ENCODE measurements at regions not wholly inside any gene's neighbourhood (a gene's known extent, or its start where the extent isn't known, plus 50 kb on each side); places are given as distances from the start of the nearest gene placed in this dataset.
"Not testable (repeated sequence)": the region's sequence is repeated elsewhere in the genome, so short reads cannot be mapped to it uniquely, and the experiment has no call there.

GRCh38 chr4:97134456-97134855 lies 1008.8 kb downstream of the STPG2 start:
- Mint-ChIP-seq H3K36me3 (no peaks in the 10 kb centered on the region), H3K4me3 (no peak overlapping the region), H3K4me1 (no peaks in the 10 kb centered on the region), H3K27me3 (no peaks in the 10 kb centered on the region), H3K27ac (no peak overlapping the region), H3K9me3 (peaks cover 20% of the 10 kb centered on the region)
- no peak for ATAC-seq

- Mint-ChIP-seq H3K27ac (no peak overlapping the region), H3K27me3 (no peaks in the 10 kb centered on the region), H3K4me1 (no peaks in the 10 kb centered on the region), H3K4me3 (no peak overlapping the region), H3K9me3 (peaks cover 20% of the 10 kb centered on the region), H3K36me3 (no peaks in the 10 kb centered on the region)
- no peak for ATAC-seq
Observed at GRCh38 chr4:97139791-97140190, 1003.5 kb downstream of the STPG2 start.

- ATAC-seq, result no peak
- H3K36me3 Mint-ChIP-seq, result no peaks in the 10 kb centered on the region
- no peaks in the 10 kb centered on the region for H3K4me1 Mint-ChIP-seq
- H3K9me3 Mint-ChIP-seq, result peaks cover 20% of the 10 kb centered on the region
- H3K27ac Mint-ChIP-seq, result no peak overlapping the region
- no peak overlapping the region for H3K4me3 Mint-ChIP-seq
- no peaks in the 10 kb centered on the region for H3K27me3 Mint-ChIP-seq
Observed at GRCh38 chr4:97140545-97140944, 1002.7 kb downstream of the STPG2 start.

GRCh38 chr4:97141332-97141731 lies 1001.9 kb downstream of the STPG2 start:
- not testable (repeated sequence) for H3K4me3 Mint-ChIP-seq, H3K4me1 Mint-ChIP-seq, H3K27me3 Mint-ChIP-seq, H3K36me3 Mint-ChIP-seq, H3K27ac Mint-ChIP-seq, ATAC-seq
- H3K9me3 Mint-ChIP-seq, result peaks cover 20% of the 10 kb centered on the region

- no peak for ATAC-seq
- Mint-ChIP-seq H3K4me3 (no peak overlapping the region), H3K4me1 (no peaks in the 10 kb centered on the region), H3K36me3 (no peaks in the 10 kb centered on the region), H3K27me3 (no peaks in the 10 kb centered on the region), H3K27ac (no peak overlapping the region), H3K9me3 (peaks cover 16% of the 10 kb centered on the region)
Observed at GRCh38 chr4:97142410-97142809, 1000.9 kb downstream of the STPG2 start.

GRCh38 chr4:97142893-97143292 lies 1000.4 kb downstream of the STPG2 start:
- ATAC-seq, result no peak

GRCh38 chr4:97144199-97144598 lies 999.1 kb downstream of the STPG2 start:
- Mint-ChIP-seq H3K36me3 (no peaks in the 10 kb centered on the region), H3K27ac (no peak overlapping the region), H3K27me3 (no peaks in the 10 kb centered on the region), H3K4me1 (no peaks in the 10 kb centered on the region), H3K4me3 (no peak overlapping the region), H3K9me3 (peaks cover 8% of the 10 kb centered on the region)
- ATAC-seq, result no peak

More at GRCh38 chr4:97142893-97143292, 1000.4 kb downstream of the STPG2 start:
- Mint-ChIP-seq H3K27ac (no peak overlapping the region), H3K4me1 (no peaks in the 10 kb centered on the region), H3K36me3 (no peaks in the 10 kb centered on the region), H3K9me3 (peaks cover 18% of the 10 kb centered on the region), H3K4me3 (no peak overlapping the region), H3K27me3 (no peaks in the 10 kb centered on the region)

GRCh38 chr4:97150966-97151365 lies 992.3 kb downstream of the STPG2 start:
- no peak for ATAC-seq
- H3K4me1 Mint-ChIP-seq, result no peaks in the 10 kb centered on the region
- H3K27me3 Mint-ChIP-seq, result no peaks in the 10 kb centered on the region
- H3K36me3 Mint-ChIP-seq, result no peaks in the 10 kb centered on the region
- no peak overlapping the region for H3K27ac Mint-ChIP-seq
- H3K9me3 Mint-ChIP-seq, result peaks cover 3% of the 10 kb centered on the region
- H3K4me3 Mint-ChIP-seq, result no peak overlapping the region

- Mint-ChIP-seq H3K36me3 (no peaks in the 10 kb centered on the region), H3K4me1 (no peaks in the 10 kb centered on the region), H3K27me3 (no peaks in the 10 kb centered on the region), H3K27ac (no peak overlapping the region), H3K9me3 (peaks cover 3% of the 10 kb centered on the region), H3K4me3 (no peak overlapping the region)
- ATAC-seq, result no peak
Observed at GRCh38 chr4:97152149-97152548, 991.1 kb downstream of the STPG2 start.

GRCh38 chr4:97153042-97153441 lies 990.2 kb downstream of the STPG2 start:
- no peak for ATAC-seq
- H3K27ac Mint-ChIP-seq, result no peak overlapping the region
- no peaks in the 10 kb centered on the region for H3K36me3 Mint-ChIP-seq
- H3K27me3 Mint-ChIP-seq, result no peaks in the 10 kb centered on the region
- H3K9me3 Mint-ChIP-seq, result no peaks in the 10 kb centered on the region
- no peaks in the 10 kb centered on the region for H3K4me1 Mint-ChIP-seq
- H3K4me3 Mint-ChIP-seq, result no peak overlapping the region

- no peaks in the 10 kb centered on the region for H3K27me3 Mint-ChIP-seq
- no peaks in the 10 kb centered on the region for H3K4me1 Mint-ChIP-seq
- H3K9me3 Mint-ChIP-seq, result peaks cover 3% of the 10 kb centered on the region
- H3K27ac Mint-ChIP-seq, result no peak overlapping the region
- H3K36me3 Mint-ChIP-seq, result no peaks in the 10 kb centered on the region
- H3K4me3 Mint-ChIP-seq, result no peak overlapping the region
- no peak for ATAC-seq
Observed at GRCh38 chr4:97159625-97160024, 983.7 kb downstream of the STPG2 start.

- no peak for ATAC-seq
- H3K4me1 Mint-ChIP-seq, result no peaks in the 10 kb centered on the region
- no peak overlapping the region for H3K4me3 Mint-ChIP-seq
- H3K27me3 Mint-ChIP-seq, result no peaks in the 10 kb centered on the region
- H3K9me3 Mint-ChIP-seq, result no peaks in the 10 kb centered on the region
- H3K27ac Mint-ChIP-seq, result no peak overlapping the region
- H3K36me3 Mint-ChIP-seq, result no peaks in the 10 kb centered on the region
Observed at GRCh38 chr4:97185233-97185632, 958.0 kb downstream of the STPG2 start.

- no peak for ATAC-seq
- H3K9me3 Mint-ChIP-seq, result no peaks in the 10 kb centered on the region
- H3K4me1 Mint-ChIP-seq, result no peaks in the 10 kb centered on the region
- H3K4me3 Mint-ChIP-seq, result no peak overlapping the region
- H3K27me3 Mint-ChIP-seq, result no peaks in the 10 kb centered on the region
- H3K27ac Mint-ChIP-seq, result no peak overlapping the region
- no peaks in the 10 kb centered on the region for H3K36me3 Mint-ChIP-seq
Observed at GRCh38 chr4:97197106-97197505, 946.2 kb downstream of the STPG2 start.

GRCh38 chr4:97208749-97209148 lies 934.5 kb downstream of the STPG2 start:
- Mint-ChIP-seq H3K4me3 (no peak overlapping the region), H3K9me3 (no peaks in the 10 kb centered on the region), H3K27me3 (no peaks in the 10 kb centered on the region), H3K27ac (no peak overlapping the region), H3K36me3 (no peaks in the 10 kb centered on the region), H3K4me1 (no peaks in the 10 kb centered on the region)
- no peak for ATAC-seq

- H3K36me3 Mint-ChIP-seq, result no peaks in the 10 kb centered on the region
- no peaks in the 10 kb centered on the region for H3K4me1 Mint-ChIP-seq
- H3K9me3 Mint-ChIP-seq, result no peaks in the 10 kb centered on the region
- ATAC-seq, result no peak
- H3K4me3 Mint-ChIP-seq, result no peak overlapping the region
- H3K27ac Mint-ChIP-seq, result no peak overlapping the region
- no peaks in the 10 kb centered on the region for H3K27me3 Mint-ChIP-seq
Observed at GRCh38 chr4:97215409-97215941, 927.8 kb downstream of the STPG2 start.

GRCh38 chr4:97216046-97216445 lies 927.2 kb downstream of the STPG2 start:
- H3K4me3 Mint-ChIP-seq, result no peak overlapping the region
- H3K4me1 Mint-ChIP-seq, result no peaks in the 10 kb centered on the region
- no peaks in the 10 kb centered on the region for H3K36me3 Mint-ChIP-seq
- H3K9me3 Mint-ChIP-seq, result no peaks in the 10 kb centered on the region
- H3K27me3 Mint-ChIP-seq, result no peaks in the 10 kb centered on the region
- no peak for ATAC-seq
- H3K27ac Mint-ChIP-seq, result no peak overlapping the region

GRCh38 chr4:97235521-97235920 lies 907.8 kb downstream of the STPG2 start:
- Mint-ChIP-seq H3K9me3 (no peaks in the 10 kb centered on the region), H3K36me3 (no peaks in the 10 kb centered on the region), H3K4me1 (no peaks in the 10 kb centered on the region), H3K27ac (no peak overlapping the region), H3K4me3 (no peak overlapping the region), H3K27me3 (no peaks in the 10 kb centered on the region)
- no peak for ATAC-seq

Measured in stimulated activated memory B cell treated with anti-CD40 and anti-IgM and Interleukin-4, amounts not matched to agents 10 μg/mL and 1 μg/mL and 100 μg/mL, for 72 hours (primary cell).